GM23338 (cell line): ENCODE measurements at regions not wholly inside any gene's neighbourhood (a gene's known extent, or its start where the extent isn't known, plus 50 kb on each side); places are given as distances from the start of the nearest gene placed in this dataset.

Experiments
- ATAC-seq: fragments of 200-7000 bp; cut with Tn5 transposase; 3 replicates; pipeline ENCODE4 v1.9.1; 2020
- DNase-seq: peaks from one replicate; pipeline ENCODE4 v3.0.0-alpha.2; 2015; ENCODE audit warnings: low spot score
- H2AFZ ChIP-seq: fragments of 200-600 bp; sonication (generic); 2 replicates; pipeline ENCODE4 v1.8.0; 2016; ENCODE audit warnings: antibody characterized with exemption, mild to moderate bottlenecking, moderate library complexity
- H3F3A ChIP-seq: fragments of 200-600 bp; sonication (generic); replicated peaks from 2 replicates; pipeline ENCODE4 v1.8.0; 2017; ENCODE audit warnings: antibody characterized with exemption, mixed run types, low read depth
- H3K27ac ChIP-seq: fragments of 200-600 bp; sonication (generic); 2 replicates; pipeline ENCODE4 v1.6.1; 2016; ENCODE audit warnings: low read depth
- H3K27me3 ChIP-seq: fragments of 200-600 bp; sonication (generic); 2 replicates; pipeline ENCODE4 v1.8.0; 2016; ENCODE audit warnings: mild to moderate bottlenecking, mixed run types, moderate library complexity; ENCODE audit not compliant: insufficient read depth
- H3K36me3 ChIP-seq: fragments of 200-600 bp; sonication (generic); 2 replicates; pipeline ENCODE4 v1.8.0; 2016; ENCODE audit warnings: mild to moderate bottlenecking; ENCODE audit not compliant: insufficient read depth
- H3K4me1 ChIP-seq: fragments of 200-600 bp; sonication (generic); 2 replicates; pipeline ENCODE4 v1.8.0; 2016; ENCODE audit warnings: mild to moderate bottlenecking, moderate library complexity; ENCODE audit not compliant: insufficient read depth
- H3K4me2 ChIP-seq: fragments of 200-600 bp; sonication (generic); 2 replicates; pipeline ENCODE4 v1.7.1; 2017; ENCODE audit warnings: mixed run types
- H3K4me3 ChIP-seq: fragments of 200-600 bp; sonication (generic); 2 replicates; pipeline ENCODE4 v1.6.1; 2016; ENCODE audit warnings: mixed run types
- H3K79me2 ChIP-seq: fragments of 200-600 bp; sonication (generic); replicated peaks from 2 replicates; pipeline ENCODE4 v1.8.0; 2017; ENCODE audit warnings: mild to moderate bottlenecking; ENCODE audit not compliant: insufficient read depth
- H3K9me2 ChIP-seq: fragments of 200-600 bp; sonication (generic); 2 replicates; pipeline ENCODE4 v1.8.0; 2017; ENCODE audit not compliant: insufficient read depth
- H4K20me1 ChIP-seq: fragments of 200-600 bp; sonication (generic); replicated peaks from 2 replicates; pipeline ENCODE4 v1.8.0; 2017; ENCODE audit warnings: mild to moderate bottlenecking; ENCODE audit not compliant: insufficient read depth
- H3K27ac Mint-ChIP-seq: 2 replicates; pipeline ENCODE4 v1.8.0; 2020; ENCODE audit warnings: inconsistent platforms, mild to moderate bottlenecking, moderate library complexity, mixed read lengths
- H3K27me3 Mint-ChIP-seq: 3 replicates; pipeline ENCODE4 v1.8.0; 2022; ENCODE audit warnings: low read depth, mild to moderate bottlenecking, moderate library complexity, mixed read lengths, inconsistent platforms; ENCODE audit not compliant: insufficient read depth, poor library complexity
- H3K36me3 Mint-ChIP-seq: 3 replicates; pipeline ENCODE4 v1.8.0; 2021; ENCODE audit warnings: low read depth, mild to moderate bottlenecking, inconsistent platforms, moderate library complexity, mixed read lengths
- H3K4me1 Mint-ChIP-seq: 3 replicates; pipeline ENCODE4 v1.8.0; 2020; ENCODE audit warnings: mild to moderate bottlenecking, inconsistent platforms, mixed read lengths
- H3K4me3 Mint-ChIP-seq: 3 replicates; pipeline ENCODE4 v1.8.0; 2021; ENCODE audit warnings: moderate library complexity, mild to moderate bottlenecking, inconsistent platforms, mixed read lengths
- H3K9me3 Mint-ChIP-seq: 3 replicates; pipeline ENCODE4 v1.8.0; 2020; ENCODE audit warnings: moderate library complexity, mild to moderate bottlenecking, inconsistent platforms, mixed read lengths
- CREB1 ChIP-seq: fragments of 250-450 bp; sonication (Bioruptor Pico); IDR thresholded peaks from 2 replicates; pipeline ENCODE4 v1.5.0; 2020; ENCODE audit warnings: low read depth, mild to moderate bottlenecking, moderate library complexity
- CTCF ChIP-seq, 2 experiments: fragments of 200-600 bp in 1 of 2; sonication (generic) in 1 of 2; conservative IDR thresholded peaks; 2 replicates each; pipeline versions ENCODE4 v1.5.1 to v1.6.1; 2016 to 2017; ENCODE audit warnings: antibody characterized with exemption in 2 of 2, low read depth in 2 of 2, mild to moderate bottlenecking in 2 of 2, moderate library complexity in 1 of 2
- ETS1 ChIP-seq: IDR thresholded peaks from 2 replicates; pipeline ENCODE4 v1.6.1; 2016; ENCODE audit warnings: antibody characterized with exemption
- EZH2 ChIP-seq: fragments of 200-600 bp; sonication (generic); IDR thresholded peaks from one replicate; pipeline ENCODE4 v1.8.0; 2017; ENCODE audit warnings: antibody characterized with exemption, mild to moderate bottlenecking, low read depth; ENCODE audit not compliant: unreplicated experiment
- EZH2phosphoT487 ChIP-seq: fragments of 200-600 bp; sonication (generic); IDR thresholded peaks from one replicate; pipeline ENCODE4 v1.8.1; 2018; ENCODE audit warnings: antibody characterized with exemption; ENCODE audit not compliant: unreplicated experiment
- NANOG ChIP-seq: IDR thresholded peaks from 2 replicates; pipeline ENCODE4 v1.6.1; 2016; ENCODE audit warnings: antibody characterized with exemption, borderline replicate concordance
- POLR2AphosphoS5 ChIP-seq: IDR thresholded peaks from 2 replicates; pipeline ENCODE4 v1.6.1; 2016; ENCODE audit warnings: antibody characterized with exemption, low read depth
- REST ChIP-seq: IDR thresholded peaks from one replicate; pipeline ENCODE4 v1.6.1; 2018; ENCODE audit warnings: antibody characterized with exemption; ENCODE audit not compliant: unreplicated experiment
- ZNF114 ChIP-seq: fragments of 250-450 bp; sonication (Bioruptor Pico); IDR thresholded peaks from 2 replicates; pipeline ENCODE4 v1.5.0; 2020; ENCODE audit warnings: mild to moderate bottlenecking, moderate library complexity
- ZNF462 ChIP-seq: fragments of 250-450 bp; sonication (Bioruptor Pico); IDR thresholded peaks from 2 replicates; pipeline ENCODE4 v1.5.0; 2020; ENCODE audit warnings: mild to moderate bottlenecking, moderate library complexity

GRCh38 chr17:69999253-69999652, 75.8 kb upstream of the KCNJ16 start:
- no peak overlapping the region for H3K4me3 ChIP-seq
- H3K27ac ChIP-seq, result no peak overlapping the region
- no peak overlapping the region for H3K4me2 ChIP-seq
- ATAC-seq (no peak), DNase-seq (no peak)
- TF ChIP-seq NANOG, result no peak
- TF ChIP-seq ETS1, result no peak
- no peak for TF ChIP-seq REST
- no peak for TF ChIP-seq EZH2phosphoT487
- TF ChIP-seq EZH2, result no peak
- no peak for TF ChIP-seq CREB1
- TF ChIP-seq POLR2AphosphoS5, result no peak
- no peak for TF ChIP-seq ZNF114 (CRISPR knock-in tag)
- no peak for TF ChIP-seq CTCF (conservative IDR thresholded peaks at IDR 0.05; ENCODE audit: low read depth in 2 of 2)
- TF ChIP-seq ZNF462 (CRISPR knock-in tag), result no peak
- H3K4me3 Mint-ChIP-seq, result no peak overlapping the region
- no peaks in the 10 kb centered on the region for H4K20me1 ChIP-seq
- no peaks in the 10 kb centered on the region for H3K4me1 Mint-ChIP-seq
- H3K9me3 Mint-ChIP-seq, result no peaks in the 10 kb centered on the region
- H3K36me3 Mint-ChIP-seq, result no peaks in the 10 kb centered on the region
- no peak overlapping the region for H3K27ac Mint-ChIP-seq
- H3K79me2 ChIP-seq, result no peaks in the 10 kb centered on the region
- no peak overlapping the region for H2AFZ ChIP-seq
- H3K36me3 ChIP-seq, result no peaks in the 10 kb centered on the region
- no peaks in the 10 kb centered on the region; the same call in 1 of the 2 replicates for H3K9me2 ChIP-seq
- H3K4me1 ChIP-seq, result no peaks in the 10 kb centered on the region
- H3K27me3 Mint-ChIP-seq, result no peaks in the 10 kb centered on the region
- no peaks in the 10 kb centered on the region for H3F3A ChIP-seq
- no peaks in the 10 kb centered on the region for H3K27me3 ChIP-seq
